NCI-H82 (cell line): ENCODE measurements at regions not wholly inside any gene's neighbourhood (a gene's known extent, or its start where the extent isn't known, plus 50 kb on each side); places are given as distances from the start of the nearest gene placed in this dataset.
A peak's percentile ranks its signal among the peaks of the same experiment; 100 is the strongest.
"Not testable (repeated sequence)": the region's sequence is repeated elsewhere in the genome, so short reads cannot be mapped to it uniquely, and the experiment has no call there.

Source experiments
- DNase-seq: peaks from one replicate; lab custom pipeline; 2025; lab: John Stamatoyannopoulos, UW

GRCh38 chr1:199918196-199918769, 109.2 kb upstream of the NR5A2 start:
- no peak for DNase-seq

GRCh38 chr1:199920635-199921034, 106.9 kb upstream of the NR5A2 start:
- DNase-seq: no peak

GRCh38 chr1:199929556-199929955, 98.0 kb upstream of the NR5A2 start:
- DNase-seq: no peak

- DNase-seq: not testable (repeated sequence)
Measured at GRCh38 chr1:199930067-199930466, 97.4 kb upstream of the NR5A2 start.

GRCh38 chr1:199931666-199932377, 95.7 kb upstream of the NR5A2 start:
- DNase-seq: no peak

- DNase-seq: no peak
Measured at GRCh38 chr1:199932462-199932861, 95.0 kb upstream of the NR5A2 start.

- no peak for DNase-seq
Measured at GRCh38 chr1:199936441-199936840, 91.1 kb upstream of the NR5A2 start.

- no peak for DNase-seq
Measured at GRCh38 chr1:199937161-199937560, 90.3 kb upstream of the NR5A2 start.

- DNase-seq: no peak
Measured at GRCh38 chr1:199937661-199938060, 89.8 kb upstream of the NR5A2 start.

- no peak for DNase-seq
Measured at GRCh38 chr1:199944986-199945385, 82.5 kb upstream of the NR5A2 start.

- DNase-seq: no peak
Measured at GRCh38 chr1:199945591-199945990, 81.9 kb upstream of the NR5A2 start.

- DNase-seq: no peak
Measured at GRCh38 chr1:199946305-199947155, 81.0 kb upstream of the NR5A2 start.

GRCh38 chr1:199948587-199949280, 78.8 kb upstream of the NR5A2 start:
- DNase-seq: no peak

- DNase-seq: not testable (repeated sequence)
Measured at GRCh38 chr1:199951005-199951404, 76.5 kb upstream of the NR5A2 start.

- DNase-seq: no peak
Measured at GRCh38 chr1:199953651-199954050, 73.9 kb upstream of the NR5A2 start.

- peak; percentile 31 for DNase-seq
Measured at GRCh38 chr1:199954699-199955098, 72.8 kb upstream of the NR5A2 start.

- no peak for DNase-seq
Measured at GRCh38 chr1:199955235-199955634, 72.3 kb upstream of the NR5A2 start.

- peak; percentile 11 for DNase-seq
Measured at GRCh38 chr1:199956005-199956404, 71.5 kb upstream of the NR5A2 start.

GRCh38 chr1:199959033-199959774, 68.3 kb upstream of the NR5A2 start:
- no peak for DNase-seq

GRCh38 chr1:199959775-199960110, 67.8 kb upstream of the NR5A2 start:
- no peak for DNase-seq

GRCh38 chr1:199970125-199970524, 57.4 kb upstream of the NR5A2 start:
- no peak for DNase-seq
